ENCODE measurements at regions not wholly inside any gene's neighbourhood (a gene's known extent, or its start where the extent isn't known, plus 50 kb on each side); places are given as distances from the start of the nearest gene placed in this dataset.

DNA sequence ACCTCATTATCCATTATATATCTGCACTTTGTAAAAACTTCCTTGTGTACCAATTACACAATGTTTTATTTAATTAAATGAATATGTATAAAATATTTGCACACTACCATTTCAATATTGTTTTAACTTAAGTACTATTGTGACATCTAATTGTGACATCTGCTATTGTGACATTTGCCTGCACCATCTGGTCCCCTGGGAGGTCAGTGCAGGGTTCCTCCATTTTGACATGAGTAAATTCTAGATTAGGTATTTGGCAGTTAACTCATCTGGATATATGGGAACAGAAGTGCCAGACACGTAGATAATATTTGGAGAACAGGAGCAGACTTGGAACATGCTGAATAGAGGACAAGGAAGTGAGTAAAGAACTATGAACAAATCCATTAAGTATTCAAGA is 332.1 kb downstream of the VGLL3 start:
- no peak for DNase-seq
- Histone ChIP-seq H3K27ac (ENCODE audit: low read length) (no peak overlapping the region), H3K4me3 (ENCODE audit: low read length) (no peak overlapping the region), H3K9me3 (ENCODE audit: control insufficient read depth, low read depth, low read length) (no peaks in the 10 kb centered on the region), H3K4me1 (ENCODE audit: control insufficient read depth, insufficient read depth, low read length) (no peaks in the 10 kb centered on the region), H3K27me3 (ENCODE audit: control insufficient read depth, insufficient read depth, low read length) (no peaks in the 10 kb centered on the region), H3K36me3 (ENCODE audit: control insufficient read depth, insufficient read depth, low read length) (no peaks in the 10 kb centered on the region)
- no CpG with 5 or more reads among the region's 1 CpG for WGBS (ENCODE audit: insufficient coverage, low lambda C conversion rate)

DNA sequence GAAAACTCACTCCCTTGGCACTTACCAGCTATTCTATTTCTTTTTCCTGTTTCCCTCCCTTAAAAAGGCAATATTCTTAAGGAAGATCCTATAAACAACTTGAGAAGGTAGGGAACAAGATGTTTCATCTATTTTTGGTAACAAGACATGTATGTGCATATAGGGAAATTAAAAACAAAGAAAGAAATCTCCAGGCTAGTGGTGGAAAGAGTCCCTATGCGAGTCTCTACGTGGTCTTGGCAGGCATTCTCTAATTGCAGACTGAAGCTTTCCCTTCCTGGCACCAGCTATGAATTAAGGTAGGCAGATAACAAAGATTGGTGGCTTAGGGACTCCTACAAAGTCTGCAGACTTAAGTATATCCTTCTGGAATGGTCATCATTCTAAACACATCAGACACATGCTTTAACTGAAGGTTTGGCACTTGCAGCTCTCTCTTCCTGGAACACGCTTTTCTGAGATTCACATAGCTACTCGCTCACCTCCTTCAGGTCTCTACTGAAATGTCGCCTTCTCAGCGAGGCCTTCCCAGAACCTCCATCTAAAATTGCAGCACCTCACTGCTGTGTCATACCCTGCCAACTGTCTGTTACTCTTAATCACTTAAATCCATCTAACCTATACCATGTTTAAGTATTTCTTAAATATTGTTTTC is 336.0 kb downstream of the VGLL3 start:
- Histone ChIP-seq H3K36me3 (ENCODE audit: control insufficient read depth, insufficient read depth, low read length) (no peaks in the 10 kb centered on the region), H3K9me3 (ENCODE audit: control insufficient read depth, low read depth, low read length) (no peaks in the 10 kb centered on the region), H3K27ac (ENCODE audit: low read length) (no peak overlapping the region), H3K4me3 (ENCODE audit: low read length) (no peak overlapping the region), H3K4me1 (ENCODE audit: control insufficient read depth, insufficient read depth, low read length) (no peaks in the 10 kb centered on the region), H3K27me3 (ENCODE audit: control insufficient read depth, insufficient read depth, low read length) (no peaks in the 10 kb centered on the region)
- DNase-seq = no peak
- 100% methylated on average over 1 of the region's 6 CpGs for WGBS (ENCODE audit: insufficient coverage, low lambda C conversion rate)

DNA sequence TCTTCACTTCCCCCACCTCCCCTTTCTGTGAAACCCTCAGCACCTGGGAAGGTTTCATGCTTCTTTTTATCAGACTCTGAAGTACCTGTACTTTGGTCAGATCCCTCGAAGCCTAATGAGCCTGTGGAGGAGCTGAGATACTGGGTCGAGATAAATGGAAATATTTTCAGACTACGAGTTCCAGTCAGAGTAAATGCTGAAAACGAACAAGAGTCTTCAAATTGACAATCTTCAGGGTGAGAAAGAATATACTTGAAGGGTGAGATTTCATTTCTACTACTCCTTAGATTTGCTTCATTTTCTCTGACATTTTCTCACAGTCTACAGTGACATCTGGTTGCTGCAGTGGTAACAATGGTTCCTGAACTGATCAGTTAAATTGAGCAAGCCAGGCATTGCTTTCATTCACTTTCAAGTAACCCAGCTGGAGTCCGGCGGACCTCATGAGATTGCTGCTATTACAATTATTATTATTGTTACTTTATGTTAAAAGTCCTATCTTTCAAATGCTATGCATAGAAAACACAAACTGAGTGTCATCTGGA is 337.2 kb downstream of the VGLL3 start:
- Histone ChIP-seq H3K9me3 (ENCODE audit: control insufficient read depth, low read depth, low read length) (no peaks in the 10 kb centered on the region), H3K27ac (ENCODE audit: low read length) (peak overlapping the region; percentile 7), H3K36me3 (ENCODE audit: control insufficient read depth, insufficient read depth, low read length) (no peaks in the 10 kb centered on the region), H3K4me3 (ENCODE audit: low read length) (peak overlapping the region; percentile 1), H3K4me1 (ENCODE audit: control insufficient read depth, insufficient read depth, low read length) (no peaks in the 10 kb centered on the region), H3K27me3 (ENCODE audit: control insufficient read depth, insufficient read depth, low read length) (no peaks in the 10 kb centered on the region)
- DNase-seq = peak; percentile 48 to 70
- 10% methylated on average over 3 of the region's 6 CpGs for WGBS (ENCODE audit: insufficient coverage, low lambda C conversion rate)

DNA sequence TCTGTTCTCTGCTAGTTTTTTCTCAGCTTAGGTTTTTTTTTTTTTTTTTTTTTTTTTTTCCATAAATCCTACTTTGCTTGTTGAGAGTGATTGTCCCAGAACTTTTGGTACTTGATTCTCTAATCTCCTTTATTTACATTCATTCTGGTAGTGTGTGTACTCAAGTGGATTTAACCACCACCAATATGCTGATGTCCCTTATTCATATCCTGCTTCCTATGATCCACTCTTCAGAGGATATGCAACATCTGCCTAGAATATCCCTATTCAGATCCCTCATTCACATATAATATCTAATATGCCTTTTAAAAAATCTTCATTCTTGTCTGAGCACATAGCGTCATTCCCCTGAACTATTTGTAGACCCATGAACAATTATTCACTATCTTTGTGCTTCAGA is 342.9 kb downstream of the VGLL3 start:
- H3K4me1 ChIP-seq (ENCODE audit: control insufficient read depth, insufficient read depth, low read length) = no peaks in the 10 kb centered on the region
- DNase-seq = no peak
- no peaks in the 10 kb centered on the region for H3K27me3 ChIP-seq (ENCODE audit: control insufficient read depth, insufficient read depth, low read length)
- H3K4me3 ChIP-seq (ENCODE audit: low read length) = no peak overlapping the region
- no peaks in the 10 kb centered on the region for H3K9me3 ChIP-seq (ENCODE audit: control insufficient read depth, low read depth, low read length)
- H3K27ac ChIP-seq (ENCODE audit: low read length) = no peak overlapping the region
- 100% methylated on average over 1 of the region's 1 CpG for WGBS (ENCODE audit: insufficient coverage, low lambda C conversion rate)
- no peaks in the 10 kb centered on the region for H3K36me3 ChIP-seq (ENCODE audit: control insufficient read depth, insufficient read depth, low read length)

DNA sequence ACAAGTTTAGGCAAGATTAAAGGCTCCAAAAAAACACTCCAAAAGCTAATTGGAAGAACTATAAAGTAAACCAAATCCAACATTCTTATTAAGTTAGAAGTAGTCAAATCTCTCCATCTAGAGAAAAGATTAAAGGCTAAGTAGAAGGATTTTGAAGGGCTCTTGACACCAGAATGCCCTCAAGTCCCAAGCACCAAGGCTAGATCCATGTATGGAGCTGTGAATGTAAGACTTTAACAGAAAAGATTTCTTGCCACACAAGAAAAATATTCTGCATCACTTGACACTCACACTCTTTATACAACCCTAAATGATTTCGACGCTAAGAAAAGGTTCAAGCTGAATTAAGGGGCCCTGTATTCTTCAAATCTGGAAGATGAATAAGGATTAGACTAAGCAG is 345.2 kb downstream of the VGLL3 start:
- Histone ChIP-seq H3K9me3 (ENCODE audit: control insufficient read depth, low read depth, low read length) (no peaks in the 10 kb centered on the region), H3K27me3 (ENCODE audit: control insufficient read depth, insufficient read depth, low read length) (no peaks in the 10 kb centered on the region), H3K4me3 (ENCODE audit: low read length) (no peak overlapping the region), H3K36me3 (ENCODE audit: control insufficient read depth, insufficient read depth, low read length) (no peaks in the 10 kb centered on the region), H3K4me1 (ENCODE audit: control insufficient read depth, insufficient read depth, low read length) (no peaks in the 10 kb centered on the region), H3K27ac (ENCODE audit: low read length) (no peak overlapping the region)
- DNase-seq = no peak
- WGBS (ENCODE audit: insufficient coverage, low lambda C conversion rate) = 100% methylated on average over 2 of the region's 2 CpGs

DNA sequence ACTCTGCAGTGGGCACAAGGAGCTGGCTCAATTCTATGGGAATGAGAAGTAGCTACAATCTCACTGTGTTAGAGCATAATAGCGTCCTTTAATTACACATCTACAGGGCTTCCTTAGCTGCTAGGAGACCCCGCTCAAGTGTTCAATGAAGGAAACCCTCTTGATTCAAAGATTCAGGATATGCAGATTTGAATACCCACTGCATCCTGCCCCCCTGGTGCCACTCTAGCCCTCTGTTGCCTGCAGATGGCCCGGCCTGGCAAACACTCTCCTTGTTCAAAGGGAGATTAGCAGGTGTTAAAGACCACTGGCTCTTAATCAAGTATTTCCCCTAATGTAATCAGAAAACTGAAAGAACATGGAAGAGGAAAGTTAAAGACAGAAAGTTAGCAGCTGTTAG is 356.6 kb downstream of the VGLL3 start:
- WGBS (ENCODE audit: insufficient coverage, low lambda C conversion rate) = no CpG with 5 or more reads among the region's 3 CpGs
- Histone ChIP-seq H3K27ac (ENCODE audit: low read length) (no peak overlapping the region), H3K27me3 (ENCODE audit: control insufficient read depth, insufficient read depth, low read length) (no peaks in the 10 kb centered on the region), H3K9me3 (ENCODE audit: control insufficient read depth, low read depth, low read length) (no peaks in the 10 kb centered on the region), H3K4me3 (ENCODE audit: low read length) (no peak overlapping the region), H3K36me3 (ENCODE audit: control insufficient read depth, insufficient read depth, low read length) (no peaks in the 10 kb centered on the region), H3K4me1 (ENCODE audit: control insufficient read depth, insufficient read depth, low read length) (no peaks in the 10 kb centered on the region)
- no peak for DNase-seq

DNA sequence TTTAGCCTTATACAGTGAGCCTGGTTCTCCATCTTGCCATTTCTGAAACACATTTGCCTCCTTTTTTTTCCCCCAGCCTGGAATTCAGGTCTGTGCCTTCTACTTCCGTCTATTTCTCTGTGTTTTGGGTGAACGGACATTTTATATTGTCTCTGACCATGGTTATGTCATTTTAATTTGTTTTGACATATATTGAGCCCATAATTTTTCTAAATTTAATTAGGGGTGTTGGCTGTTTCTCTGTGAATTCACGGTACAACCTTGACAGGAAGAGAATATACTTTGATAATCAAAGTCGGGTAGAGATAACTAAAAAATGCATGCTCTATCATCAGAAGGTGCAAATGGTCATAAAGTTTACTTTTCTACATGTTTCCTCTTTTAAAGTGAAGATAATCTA is 361.4 kb downstream of the VGLL3 start:
- Histone ChIP-seq H3K9me3 (ENCODE audit: control insufficient read depth, low read depth, low read length) (no peaks in the 10 kb centered on the region), H3K4me3 (ENCODE audit: low read length) (no peak overlapping the region), H3K27me3 (ENCODE audit: control insufficient read depth, insufficient read depth, low read length) (no peaks in the 10 kb centered on the region), H3K36me3 (ENCODE audit: control insufficient read depth, insufficient read depth, low read length) (no peaks in the 10 kb centered on the region), H3K27ac (ENCODE audit: low read length) (no peak overlapping the region), H3K4me1 (ENCODE audit: control insufficient read depth, insufficient read depth, low read length) (no peaks in the 10 kb centered on the region)
- 100% methylated on average over 1 of the region's 4 CpGs for WGBS (ENCODE audit: insufficient coverage, low lambda C conversion rate)
- no peak for DNase-seq

DNA sequence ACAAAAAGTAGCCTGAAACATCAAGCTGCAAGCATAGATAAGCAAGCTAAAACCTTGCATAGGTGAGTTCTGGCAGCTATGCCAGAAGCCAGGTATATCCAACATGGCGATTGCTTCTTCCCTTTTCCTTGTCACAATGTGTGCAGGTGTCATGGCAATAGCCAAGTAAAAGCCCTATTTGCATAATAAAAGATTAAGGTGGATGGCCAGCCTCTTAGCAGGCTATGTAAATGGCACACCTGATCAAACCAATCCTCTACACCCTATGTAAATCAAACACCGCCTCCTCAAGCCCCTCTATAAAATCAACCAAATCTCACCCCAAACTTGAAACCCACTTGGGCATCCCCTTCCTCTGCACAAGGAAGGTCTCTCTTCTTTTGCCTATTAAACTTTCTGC is 366.8 kb downstream of the VGLL3 start:
- WGBS (ENCODE audit: insufficient coverage, low lambda C conversion rate) = no CpG with 5 or more reads among the region's 2 CpGs
- Histone ChIP-seq H3K9me3 (ENCODE audit: control insufficient read depth, low read depth, low read length) (no peaks in the 10 kb centered on the region), H3K4me3 (ENCODE audit: low read length) (no peak overlapping the region), H3K36me3 (ENCODE audit: control insufficient read depth, insufficient read depth, low read length) (no peaks in the 10 kb centered on the region), H3K4me1 (ENCODE audit: control insufficient read depth, insufficient read depth, low read length) (no peaks in the 10 kb centered on the region), H3K27ac (ENCODE audit: low read length) (no peak overlapping the region), H3K27me3 (ENCODE audit: control insufficient read depth, insufficient read depth, low read length) (no peaks in the 10 kb centered on the region)
- no peak for DNase-seq

DNA sequence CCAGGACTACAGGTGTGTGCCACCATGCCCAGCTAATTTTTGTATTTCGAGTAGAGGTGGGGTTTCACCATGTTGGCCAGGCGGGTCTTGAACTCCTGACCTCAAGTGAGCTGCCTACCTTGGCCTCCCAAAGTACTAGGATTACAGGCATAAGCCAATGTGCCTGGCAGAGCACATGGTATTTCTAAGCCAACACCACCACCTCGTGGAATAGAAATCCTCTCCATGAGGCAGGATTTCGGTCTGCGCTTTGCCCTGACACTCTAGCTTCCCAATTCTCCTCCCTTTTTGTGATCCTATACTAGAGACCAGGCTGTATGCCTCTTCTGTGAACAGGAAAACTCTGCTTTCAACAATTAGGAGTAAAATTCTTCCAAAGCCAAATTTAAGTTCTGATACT is 372.2 kb downstream of the VGLL3 start:
- Histone ChIP-seq H3K4me3 (ENCODE audit: low read length) (no peak overlapping the region), H3K27me3 (ENCODE audit: control insufficient read depth, insufficient read depth, low read length) (no peaks in the 10 kb centered on the region), H3K9me3 (ENCODE audit: control insufficient read depth, low read depth, low read length) (no peaks in the 10 kb centered on the region), H3K36me3 (ENCODE audit: control insufficient read depth, insufficient read depth, low read length) (no peaks in the 10 kb centered on the region), H3K27ac (ENCODE audit: low read length) (no peak overlapping the region), H3K4me1 (ENCODE audit: control insufficient read depth, insufficient read depth, low read length) (no peaks in the 10 kb centered on the region)
- no CpG with 5 or more reads among the region's 5 CpGs for WGBS (ENCODE audit: insufficient coverage, low lambda C conversion rate)
- DNase-seq = no peak

DNA sequence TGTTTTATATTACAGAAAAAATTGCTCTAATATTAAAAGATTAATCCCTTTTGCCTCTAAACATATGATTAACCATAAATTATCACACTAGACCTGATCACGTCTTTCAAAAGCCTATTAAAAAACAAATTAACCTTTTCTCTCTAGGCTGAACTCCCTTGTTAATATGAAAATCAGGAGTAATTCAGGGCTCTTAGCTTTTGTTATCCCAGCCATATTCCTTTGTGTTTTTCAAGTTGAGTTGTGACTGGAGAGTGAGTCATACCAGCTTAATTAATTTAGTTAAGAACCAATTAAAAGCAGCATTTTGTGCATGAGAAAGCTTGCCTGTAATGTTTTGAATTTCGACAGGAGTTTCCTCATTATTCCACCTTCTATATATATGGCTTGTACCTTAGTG is 385.8 kb downstream of the VGLL3 start:
- 92% methylated on average over 2 of the region's 2 CpGs for WGBS (ENCODE audit: insufficient coverage, low lambda C conversion rate)
- Histone ChIP-seq H3K4me3 (ENCODE audit: low read length) (no peak overlapping the region), H3K9me3 (ENCODE audit: control insufficient read depth, low read depth, low read length) (peaks cover 8% of the 10 kb centered on the region), H3K27me3 (ENCODE audit: control insufficient read depth, insufficient read depth, low read length) (no peaks in the 10 kb centered on the region), H3K27ac (ENCODE audit: low read length) (no peak overlapping the region), H3K4me1 (ENCODE audit: control insufficient read depth, insufficient read depth, low read length) (no peaks in the 10 kb centered on the region), H3K36me3 (ENCODE audit: control insufficient read depth, insufficient read depth, low read length) (no peaks in the 10 kb centered on the region)
- DNase-seq = no peak

DNA sequence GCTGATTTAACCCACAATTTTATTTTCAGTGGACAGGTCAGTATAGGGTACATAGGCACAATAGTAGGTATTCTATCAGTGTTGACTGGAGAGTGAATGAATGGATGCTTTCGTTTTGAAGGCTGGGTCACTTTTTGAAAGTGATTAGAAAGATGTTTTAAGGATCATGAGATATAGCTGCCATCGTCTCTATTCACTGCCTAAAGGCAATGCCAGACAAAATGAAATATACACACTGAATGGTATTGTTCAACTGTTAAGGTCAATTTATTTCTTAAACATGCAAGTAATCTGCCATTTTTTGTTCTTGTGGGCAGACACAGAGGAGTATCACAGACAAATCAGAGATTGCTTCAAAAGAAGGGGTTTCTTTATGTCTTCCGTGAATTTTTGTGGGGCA is 395.3 kb downstream of the VGLL3 start:
- Histone ChIP-seq H3K9me3 (ENCODE audit: control insufficient read depth, low read depth, low read length) (no peaks in the 10 kb centered on the region), H3K4me1 (ENCODE audit: control insufficient read depth, insufficient read depth, low read length) (no peaks in the 10 kb centered on the region), H3K4me3 (ENCODE audit: low read length) (no peak overlapping the region), H3K27me3 (ENCODE audit: control insufficient read depth, insufficient read depth, low read length) (no peaks in the 10 kb centered on the region), H3K36me3 (ENCODE audit: control insufficient read depth, insufficient read depth, low read length) (no peaks in the 10 kb centered on the region), H3K27ac (ENCODE audit: low read length) (no peak overlapping the region)
- WGBS (ENCODE audit: insufficient coverage, low lambda C conversion rate) = 83% methylated on average over 1 of the region's 3 CpGs
- DNase-seq = no peak
